ENCODE measurements at regions not wholly inside any gene's neighbourhood (a gene's known extent, or its start where the extent isn't known, plus 50 kb on each side); places are given as distances from the start of the nearest gene placed in this dataset.
"Not testable (repeated sequence)": the region's sequence is repeated elsewhere in the genome, so short reads cannot be mapped to it uniquely, and the experiment has no call there.

GRCh38 chr15:20227119-20227853 is 314.3 kb downstream of the GOLGA6L6 start:
- in situ Hi-C loops (cut with MboI; ENCODE audit: low pct_unique_long_range_greater_than_20kb, low sequenced_read_pairs, unreplicated experiment); DNase-seq (ENCODE audit: low spot score): not testable (repeated sequence)

- in situ Hi-C loops (cut with MboI; ENCODE audit: low pct_unique_long_range_greater_than_20kb, low sequenced_read_pairs, unreplicated experiment); DNase-seq (ENCODE audit: low spot score): not testable (repeated sequence)
These were observed 315.1 kb downstream of the GOLGA6L6 start for GRCh38 chr15:20226531-20226930.

- DNase-seq (ENCODE audit: low spot score); in situ Hi-C loops (cut with MboI; ENCODE audit: low pct_unique_long_range_greater_than_20kb, low sequenced_read_pairs, unreplicated experiment): not testable (repeated sequence)
These were observed 320.5 kb downstream of the GOLGA6L6 start for GRCh38 chr15:20221063-20221462.

GRCh38 chr15:20219171-20219570 is 322.4 kb downstream of the GOLGA6L6 start:
- in situ Hi-C loops (cut with MboI; ENCODE audit: low pct_unique_long_range_greater_than_20kb, low sequenced_read_pairs, unreplicated experiment); DNase-seq (ENCODE audit: low spot score): not testable (repeated sequence)

GRCh38 chr15:20215700-20216099 is 325.9 kb downstream of the GOLGA6L6 start:
- in situ Hi-C loops (cut with MboI; ENCODE audit: low pct_unique_long_range_greater_than_20kb, low sequenced_read_pairs, unreplicated experiment), result not testable (repeated sequence)

GRCh38 chr15:20214101-20214500 is 327.5 kb downstream of the GOLGA6L6 start:
- in situ Hi-C loops (cut with MboI; ENCODE audit: low pct_unique_long_range_greater_than_20kb, low sequenced_read_pairs, unreplicated experiment); DNase-seq (ENCODE audit: low spot score): not testable (repeated sequence)

More at GRCh38 chr15:20215700-20216099, 325.9 kb downstream of the GOLGA6L6 start:
- DNase-seq (ENCODE audit: low spot score), result not testable (repeated sequence)

GRCh38 chr15:20211508-20211907 is 330.1 kb downstream of the GOLGA6L6 start:
- DNase-seq (ENCODE audit: low spot score); in situ Hi-C loops (cut with MboI; ENCODE audit: low pct_unique_long_range_greater_than_20kb, low sequenced_read_pairs, unreplicated experiment): not testable (repeated sequence)

- in situ Hi-C loops (cut with MboI; ENCODE audit: low pct_unique_long_range_greater_than_20kb, low sequenced_read_pairs, unreplicated experiment); DNase-seq (ENCODE audit: low spot score): not testable (repeated sequence)
These were observed 331.6 kb downstream of the GOLGA6L6 start for GRCh38 chr15:20209973-20210372.

- in situ Hi-C loops (cut with MboI; ENCODE audit: low pct_unique_long_range_greater_than_20kb, low sequenced_read_pairs, unreplicated experiment); DNase-seq (ENCODE audit: low spot score): not testable (repeated sequence)
These were observed 334.0 kb downstream of the GOLGA6L6 start for GRCh38 chr15:20207607-20208006.

- in situ Hi-C loops (cut with MboI; ENCODE audit: low pct_unique_long_range_greater_than_20kb, low sequenced_read_pairs, unreplicated experiment); DNase-seq (ENCODE audit: low spot score): not testable (repeated sequence)
These were observed 334.4 kb downstream of the GOLGA6L6 start for GRCh38 chr15:20207198-20207597.

- DNase-seq (ENCODE audit: low spot score); in situ Hi-C loops (cut with MboI; ENCODE audit: low pct_unique_long_range_greater_than_20kb, low sequenced_read_pairs, unreplicated experiment): not testable (repeated sequence)
These were observed 337.3 kb downstream of the GOLGA6L6 start for GRCh38 chr15:20204177-20204866.

- DNase-seq (ENCODE audit: low spot score); in situ Hi-C loops (cut with MboI; ENCODE audit: low pct_unique_long_range_greater_than_20kb, low sequenced_read_pairs, unreplicated experiment): not testable (repeated sequence)
These were observed 337.9 kb downstream of the GOLGA6L6 start for GRCh38 chr15:20203649-20204150.

GRCh38 chr15:20194591-20195198 is 346.9 kb downstream of the GOLGA6L6 start:
- in situ Hi-C loops (cut with MboI; ENCODE audit: low pct_unique_long_range_greater_than_20kb, low sequenced_read_pairs, unreplicated experiment); DNase-seq (ENCODE audit: low spot score): not testable (repeated sequence)
